ENCODE measurements at regions not wholly inside any gene's neighbourhood (a gene's known extent, or its start where the extent isn't known, plus 50 kb on each side); places are given as distances from the start of the nearest gene placed in this dataset.
A peak's percentile ranks its signal among the peaks of the same experiment; 100 is the strongest.
"Not testable (repeated sequence)": the region's sequence is repeated elsewhere in the genome, so short reads cannot be mapped to it uniquely, and the experiment has no call there.

- TF ChIP-seq EP300 (IDR thresholded peaks at IDR 0.05; ENCODE audit: borderline replicate concordance); MAX (IDR thresholded peaks at IDR 0.05); YY1 (IDR thresholded peaks at IDR 0.05; ENCODE audit: low read depth); CREB1 (IDR thresholded peaks at IDR 0.05; ENCODE audit: low read depth); ZBTB7A (IDR thresholded peaks at IDR 0.05; ENCODE audit: low read depth); REST (IDR thresholded peaks at IDR 0.05; ENCODE audit: low read depth); USF1 (IDR thresholded peaks at IDR 0.05); EGR1 (IDR thresholded peaks at IDR 0.05); CEBPB (IDR thresholded peaks at IDR 0.05); FOXM1 (IDR thresholded peaks at IDR 0.05; ENCODE audit: borderline replicate concordance, low read depth); TAF1 (IDR thresholded peaks at IDR 0.05; ENCODE audit: low read depth); TCF12 (IDR thresholded peaks at IDR 0.05; ENCODE audit: low read depth): not testable (repeated sequence)
- 0 out of 2 replicates have a peak, but pooled peaks have one; percentile 3 for TF ChIP-seq RAD21 (IDR thresholded peaks at IDR 0.05; ENCODE audit: low read depth)
Measured at GRCh38 chr3:144854020-144854419, 882.4 kb downstream of the DIPK2A start.
